Gastrocnemius medialis (tissue), 4 donors: ENCODE measurements at regions not wholly inside any gene's neighbourhood (a gene's known extent, or its start where the extent isn't known, plus 50 kb on each side); places are given as distances from the start of the nearest gene placed in this dataset.
"Not testable (repeated sequence)": the region's sequence is repeated elsewhere in the genome, so short reads cannot be mapped to it uniquely, and the experiment has no call there.

Experiments used
- ATAC-seq, 2 donors: fragments of 150-250 bp; one replicate each; pipeline ENCODE4 v1.9.1; 2016
- DNase-seq, 2 donors: peaks; one replicate each; pipeline ENCODE4 v3.0.0-alpha.2; 2019
- H3K27ac ChIP-seq, 4 donors: fragments of 200-600 bp; sonication (generic); 1 replicate in 1 of 4; 2 replicates in 3 of 4; pipeline ENCODE4 v1.5.1; 2016 to 2018; ENCODE audit warnings: mild to moderate bottlenecking in 2 of 4, moderate library complexity in 1 of 4
- H3K27me3 ChIP-seq, 3 donors: fragments of 200-600 bp; sonication (generic) in 2 of 3; 1 replicate in 1 of 3; 2 replicates in 2 of 3; pipeline versions ENCODE4 v1.5.1 to v1.6.0; 2016 to 2019; ENCODE audit warnings: mild to moderate bottlenecking in 1 of 3, moderate library complexity in 1 of 3
- H3K36me3 ChIP-seq, 2 donors: fragments of 200-600 bp; sonication (generic) in 1 of 2; one replicate each; pipeline ENCODE4 v1.5.1; 2017 to 2018
- H3K4me1 ChIP-seq, 2 donors: fragments of 200-600 bp; sonication (generic) in 1 of 2; one replicate each; pipeline ENCODE4 v1.5.1; 2016 to 2017; ENCODE audit warnings: mild to moderate bottlenecking in 2 of 2
- H3K4me3 ChIP-seq, 4 donors: fragments of 200-600 bp; sonication (generic) in 3 of 4; 1 replicate in 1 of 4; 2 replicates in 3 of 4; pipeline ENCODE4 v1.5.1; 2016 to 2019; ENCODE audit warnings: mild to moderate bottlenecking in 2 of 4
- H3K9me3 ChIP-seq, 3 donors: fragments of 200-600 bp; sonication (generic) in 2 of 3; 1 replicate in 1 of 3; 2 replicates in 2 of 3; pipeline ENCODE4 v1.5.1; 2016 to 2019
- POLR2A ChIP-seq, 2 donors: fragments of 450-650 bp; IDR thresholded peaks; one replicate each; pipeline ENCODE4 v1.6.1; 2017; ENCODE audit warnings: antibody characterized with exemption in 2 of 2, mild to moderate bottlenecking in 2 of 2, moderate library complexity in 2 of 2
- in situ Hi-C, 4 donors: fragments of 200-750 bp; cut with MboI; loops; one replicate each; pipeline versions ENCODE4 v1.15.0 to v1.8.0; 2017; ENCODE audit warnings: low sequenced_read_pairs in 4 of 4
- intact Hi-C: fragments of 100-400 bp; cut with DNase I; formaldehyde crosslinking; loops from one replicate; pipeline ENCODE4 v1.15.1; 2023; ENCODE audit warnings: low total_unique reads
- TF ChIP-seq, protein P1 (sequence below), 5 experiments: fragments of 450-650 bp in 3 of 5; fragments of 200-600 bp in 2 of 5; sonication (generic) in 2 of 5; IDR thresholded peaks in 4 of 5; conservative IDR thresholded peaks in 1 of 5; 1 replicate in 4 of 5; 2 replicates in 1 of 5; pipeline ENCODE4 v1.5.1; 2016 to 2019; ENCODE audit warnings: antibody characterized with exemption in 5 of 5, mild to moderate bottlenecking in 3 of 5, moderate library complexity in 3 of 5

DNA sequence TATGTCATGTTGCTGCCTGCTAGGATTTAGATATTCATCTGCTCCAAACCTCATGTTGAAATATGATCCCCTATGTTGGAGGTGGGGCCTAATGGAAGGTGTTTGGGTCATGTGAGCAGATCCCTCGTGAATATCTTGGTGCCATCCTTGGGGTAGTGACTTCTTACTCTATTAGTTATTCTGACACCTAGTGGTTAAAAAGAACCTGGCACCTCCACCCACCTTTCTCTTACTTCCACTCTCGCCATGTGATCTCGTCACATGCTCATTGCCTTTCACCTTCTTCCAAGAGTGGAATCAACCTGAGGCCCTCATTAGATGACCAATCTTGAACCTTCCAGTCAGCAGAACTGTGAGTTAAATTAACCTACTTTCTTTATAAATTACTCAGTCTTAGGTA, 549.4 kb upstream of the SYNCRIP start:
- no peak for DNase-seq
- Histone ChIP-seq H3K27ac (no peak overlapping the region), H3K4me3 (no peak overlapping the region), H3K27me3 (no peaks in the 10 kb centered on the region), H3K9me3 (no peaks in the 10 kb centered on the region), H3K4me1 (no peaks in the 10 kb centered on the region), H3K36me3 (no peaks in the 10 kb centered on the region)
- TF ChIP-seq, protein P1, sequence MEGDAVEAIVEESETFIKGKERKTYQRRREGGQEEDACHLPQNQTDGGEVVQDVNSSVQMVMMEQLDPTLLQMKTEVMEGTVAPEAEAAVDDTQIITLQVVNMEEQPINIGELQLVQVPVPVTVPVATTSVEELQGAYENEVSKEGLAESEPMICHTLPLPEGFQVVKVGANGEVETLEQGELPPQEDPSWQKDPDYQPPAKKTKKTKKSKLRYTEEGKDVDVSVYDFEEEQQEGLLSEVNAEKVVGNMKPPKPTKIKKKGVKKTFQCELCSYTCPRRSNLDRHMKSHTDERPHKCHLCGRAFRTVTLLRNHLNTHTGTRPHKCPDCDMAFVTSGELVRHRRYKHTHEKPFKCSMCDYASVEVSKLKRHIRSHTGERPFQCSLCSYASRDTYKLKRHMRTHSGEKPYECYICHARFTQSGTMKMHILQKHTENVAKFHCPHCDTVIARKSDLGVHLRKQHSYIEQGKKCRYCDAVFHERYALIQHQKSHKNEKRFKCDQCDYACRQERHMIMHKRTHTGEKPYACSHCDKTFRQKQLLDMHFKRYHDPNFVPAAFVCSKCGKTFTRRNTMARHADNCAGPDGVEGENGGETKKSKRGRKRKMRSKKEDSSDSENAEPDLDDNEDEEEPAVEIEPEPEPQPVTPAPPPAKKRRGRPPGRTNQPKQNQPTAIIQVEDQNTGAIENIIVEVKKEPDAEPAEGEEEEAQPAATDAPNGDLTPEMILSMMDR (IDR thresholded peaks at IDR 0.05 in 4 of 5, conservative IDR thresholded peaks at IDR 0.05 in 1 of 5), result peak in 1 of 5 experiments; percentile 17
- no peak for TF ChIP-seq POLR2A (IDR thresholded peaks at IDR 0.05)
- in situ Hi-C loops (no loop called here), intact Hi-C loops (no loop called here)
- ATAC-seq, result no peak

DNA sequence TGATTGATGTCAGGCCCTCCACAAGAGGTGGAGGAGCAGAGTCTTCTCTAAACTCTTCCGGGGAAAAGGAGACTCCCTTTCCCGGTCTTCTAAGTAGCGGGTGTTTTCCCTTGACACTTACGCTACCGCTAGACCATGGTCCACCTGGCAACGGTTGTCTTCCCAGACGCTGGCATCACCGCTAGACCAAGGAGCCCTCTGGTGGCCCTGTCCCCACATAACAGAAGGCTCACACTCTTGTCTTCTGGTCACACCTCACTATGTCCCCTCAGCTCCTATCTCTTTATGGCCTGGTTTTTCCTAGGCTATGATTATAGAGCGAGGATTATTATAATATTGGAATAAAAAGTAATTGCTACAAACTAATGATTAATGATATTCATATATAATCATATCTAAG, 532.5 kb upstream of the SYNCRIP start:
- H3K4me1 ChIP-seq, H3K27ac ChIP-seq, H3K4me3 ChIP-seq, H3K36me3 ChIP-seq, intact Hi-C loops, ATAC-seq, H3K27me3 ChIP-seq, H3K9me3 ChIP-seq: not testable (repeated sequence)
- in situ Hi-C loops, result loop anchor here in 1 of 4 donors (10.0 kb wide), 1 partner anchor 260 kb away; no protein-coding TSS in a partner anchor
- TF ChIP-seq, protein P1 (IDR thresholded peaks at IDR 0.05 in 4 of 5, conservative IDR thresholded peaks at IDR 0.05 in 1 of 5), result peak in 1 of 5 experiments; percentile 16
- peak in 1 of 2 donors; percentile 25 for DNase-seq

DNA sequence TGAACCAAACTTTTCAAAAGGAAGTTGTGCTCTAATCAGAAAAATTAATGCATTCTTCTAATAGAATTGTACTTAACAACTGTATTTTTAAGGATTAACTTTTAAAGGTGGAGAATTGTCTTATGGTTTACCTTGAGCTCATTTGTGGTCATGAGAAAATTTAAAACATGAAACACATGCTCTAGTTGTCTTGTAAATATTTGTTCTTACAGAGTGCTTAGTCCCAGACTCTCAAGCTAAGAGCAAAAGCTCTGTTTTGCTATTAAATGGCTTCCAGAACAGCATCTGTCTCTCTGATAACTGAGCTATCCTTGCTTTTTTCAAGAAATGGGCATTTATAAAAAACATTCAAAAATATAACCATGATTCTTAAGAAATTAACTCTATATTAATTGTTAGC, 512.2 kb upstream of the SYNCRIP start:
- Histone ChIP-seq H3K4me1 (no peaks in the 10 kb centered on the region), H3K27ac (no peak overlapping the region), H3K9me3 (no peaks in the 10 kb centered on the region), H3K36me3 (no peaks in the 10 kb centered on the region), H3K4me3 (no peak overlapping the region), H3K27me3 (no peaks in the 10 kb centered on the region)
- TF ChIP-seq, protein P1 (IDR thresholded peaks at IDR 0.05 in 4 of 5, conservative IDR thresholded peaks at IDR 0.05 in 1 of 5), result no peak
- TF ChIP-seq POLR2A (IDR thresholded peaks at IDR 0.05), result no peak
- no peak for DNase-seq
- ATAC-seq, result no peak
- in situ Hi-C loops (no loop called here), intact Hi-C loops (no loop called here)

DNA sequence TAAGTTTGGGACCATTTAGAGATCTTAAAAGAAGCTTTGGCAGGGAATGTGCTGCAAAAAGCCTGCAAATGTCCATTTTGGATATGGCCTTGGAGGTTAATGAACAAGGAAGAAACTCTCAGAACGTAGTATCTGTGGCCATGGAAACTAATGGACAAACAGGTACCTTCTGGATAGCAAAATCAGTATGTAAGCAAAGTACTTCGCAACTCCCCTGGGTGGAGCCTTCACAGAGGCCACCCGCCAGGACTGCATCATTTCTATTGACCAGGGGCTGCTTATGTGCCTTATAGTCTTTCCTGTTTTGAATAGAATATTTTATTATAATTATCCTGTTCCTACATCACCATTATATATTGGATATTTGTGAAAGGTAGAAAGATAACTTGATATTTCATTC, 510.8 kb upstream of the SYNCRIP start:
- DNase-seq (no peak), ATAC-seq (no peak)
- TF ChIP-seq POLR2A (IDR thresholded peaks at IDR 0.05), result no peak
- TF ChIP-seq, protein P1 (IDR thresholded peaks at IDR 0.05 in 4 of 5, conservative IDR thresholded peaks at IDR 0.05 in 1 of 5), result no peak
- Histone ChIP-seq H3K36me3 (no peaks in the 10 kb centered on the region), H3K27ac (no peak overlapping the region), H3K27me3 (no peaks in the 10 kb centered on the region), H3K4me3 (no peak overlapping the region), H3K9me3 (no peaks in the 10 kb centered on the region), H3K4me1 (no peaks in the 10 kb centered on the region)
- intact Hi-C loops (no loop called here), in situ Hi-C loops (no loop called here)

DNA sequence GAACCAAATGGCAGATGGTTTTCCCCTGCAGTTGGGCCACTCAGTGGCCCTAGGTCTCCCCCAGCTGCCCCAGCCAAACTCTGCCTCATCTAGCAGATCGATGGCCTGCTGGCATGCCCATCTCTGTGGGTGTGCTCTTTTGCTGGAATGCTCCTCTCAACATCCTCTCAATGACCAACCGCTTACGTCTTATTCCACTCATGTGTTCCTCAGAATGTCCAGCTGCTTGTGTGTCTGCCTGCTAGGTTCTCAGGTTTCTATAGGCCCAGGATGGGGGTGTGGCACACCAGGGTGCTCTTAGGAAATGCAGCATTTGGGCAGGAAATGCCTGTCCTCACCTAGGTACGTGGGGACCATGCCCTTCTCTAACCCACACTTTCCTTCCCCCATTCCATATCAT, 509.9 kb upstream of the SYNCRIP start:
- no peak for ATAC-seq
- intact Hi-C loops, result no loop called here
- TF ChIP-seq, protein P1 (IDR thresholded peaks at IDR 0.05 in 4 of 5, conservative IDR thresholded peaks at IDR 0.05 in 1 of 5), result no peak
- TF ChIP-seq POLR2A (IDR thresholded peaks at IDR 0.05), result no peak

More for the DNA sequence above, 509.9 kb upstream of the SYNCRIP start:
- DNase-seq, result no peak
- H3K4me1 ChIP-seq, result no peaks in the 10 kb centered on the region
- H3K27me3 ChIP-seq, result no peaks in the 10 kb centered on the region
- H3K36me3 ChIP-seq, result no peaks in the 10 kb centered on the region
- in situ Hi-C loops, result no loop called here
- H3K4me3 ChIP-seq, result no peak overlapping the region
- H3K27ac ChIP-seq, result no peak overlapping the region
- H3K9me3 ChIP-seq, result no peaks in the 10 kb centered on the region
